NT2/D1 (cell line): ENCODE measurements at regions not wholly inside any gene's neighbourhood (a gene's known extent, or its start where the extent isn't known, plus 50 kb on each side); places are given as distances from the start of the nearest gene placed in this dataset.

Source experiments
- SUZ12 ChIP-seq: IDR thresholded peaks from 2 replicates; pipeline ENCODE4 v1.6.1; 2011; ENCODE audit not compliant: insufficient read length, insufficient read depth; ENCODE audit errors: extremely low read depth
- ZNF274 ChIP-seq: IDR thresholded peaks from 2 replicates; pipeline ENCODE4 v1.6.1; 2011; ENCODE audit warnings: mild to moderate bottlenecking, low read depth, low read length

- TF ChIP-seq SUZ12 (no peak), ZNF274 (no peak)
Observed at GRCh38 chr13:87295636-87296035, 375.5 kb upstream of the SLITRK5 start.
